Retinal pigment epithelial cell (primary cell): ENCODE measurements at regions not wholly inside any gene's neighbourhood (a gene's known extent, or its start where the extent isn't known, plus 50 kb on each side); places are given as distances from the start of the nearest gene placed in this dataset.

Source experiments
- DNase-seq: peaks from one replicate; pipeline ENCODE4 v3.0.0-alpha.2; 2010; ENCODE audit warnings: low read depth
- H3K4me3 ChIP-seq: 2 replicates; pipeline ENCODE4 v1.5.1; 2011; ENCODE audit warnings: mild to moderate bottlenecking, low read length, control low read depth, moderate library complexity
- CTCF ChIP-seq: conservative IDR thresholded peaks from 2 replicates; pipeline ENCODE4 v1.5.1; 2011; ENCODE audit warnings: low read depth, low read length, control low read depth, inconsistent platforms

GRCh38 chr2:37583402-37583801 lies 88.0 kb downstream of the CDC42EP3 start:
- no peak overlapping the region for H3K4me3 ChIP-seq
- no peak for TF ChIP-seq CTCF
- DNase-seq, result no peak

GRCh38 chr2:37583867-37584266 lies 87.6 kb downstream of the CDC42EP3 start:
- no peak overlapping the region for H3K4me3 ChIP-seq
- DNase-seq, result no peak
- TF ChIP-seq CTCF, result no peak

- no peak for TF ChIP-seq CTCF
- no peak overlapping the region for H3K4me3 ChIP-seq
- no peak for DNase-seq
Measured at GRCh38 chr2:37585295-37585908, 86.0 kb downstream of the CDC42EP3 start.

GRCh38 chr2:37585982-37586621 lies 85.3 kb downstream of the CDC42EP3 start:
- no peak for TF ChIP-seq CTCF
- no peak overlapping the region for H3K4me3 ChIP-seq
- DNase-seq, result no peak

- DNase-seq, result no peak
- TF ChIP-seq CTCF, result no peak
- H3K4me3 ChIP-seq, result no peak overlapping the region
Measured at GRCh38 chr2:37586663-37587317, 84.7 kb downstream of the CDC42EP3 start.

- no peak for DNase-seq
- TF ChIP-seq CTCF, result no peak
- H3K4me3 ChIP-seq, result no peak overlapping the region
Measured at GRCh38 chr2:37587817-37588216, 83.6 kb downstream of the CDC42EP3 start.
